MV-4-11 (cell line): ENCODE measurements at regions not wholly inside any gene's neighbourhood (a gene's known extent, or its start where the extent isn't known, plus 50 kb on each side); places are given as distances from the start of the nearest gene placed in this dataset.
A peak's percentile ranks its signal among the peaks of the same experiment; 100 is the strongest.

Experiments
- DNase-seq: peaks from one replicate; lab custom pipeline; 2025; lab: John Stamatoyannopoulos, UW

- no peak for DNase-seq
These were observed 188.1 kb upstream of the PCDH17 start for GRCh38 chr13:57443494-57443893.

DNA sequence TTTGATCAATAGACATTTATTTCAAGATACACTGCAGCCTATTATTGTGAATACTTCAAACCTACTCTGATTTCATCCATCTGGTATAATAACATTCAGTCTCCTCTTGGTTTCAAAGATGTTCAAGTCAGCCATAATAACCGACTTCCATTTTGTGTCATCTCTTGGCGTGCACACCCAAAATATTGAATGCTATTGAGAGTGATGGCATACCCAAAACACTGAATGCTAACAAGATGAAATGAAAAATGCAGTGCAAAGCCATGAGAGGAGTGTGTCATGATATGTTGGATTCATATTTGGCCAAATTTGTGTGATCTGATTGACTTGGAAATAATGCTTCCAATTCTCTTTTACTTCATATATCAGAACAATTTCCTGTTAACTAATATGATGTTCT, 181.2 kb upstream of the PCDH17 start:
- no peak for DNase-seq

DNA sequence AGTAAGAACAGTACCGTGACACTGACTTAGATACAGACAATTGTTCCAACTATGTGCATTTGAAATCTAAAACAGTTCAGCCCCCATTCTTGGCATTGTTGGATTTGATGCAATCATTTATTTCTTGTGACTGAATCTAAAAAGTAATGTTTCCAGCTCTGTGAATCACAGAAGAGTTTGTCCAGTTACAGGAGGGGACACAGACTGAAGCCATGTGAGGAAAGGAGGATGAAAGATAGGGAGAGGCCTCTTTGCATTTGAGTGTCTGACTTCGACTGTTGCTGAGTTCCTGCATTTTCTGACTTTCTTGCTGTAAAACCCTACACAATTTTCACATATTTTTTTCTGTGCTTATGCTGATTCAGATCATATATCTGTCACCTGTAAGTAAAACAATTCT, 179.3 kb upstream of the PCDH17 start:
- DNase-seq, result no peak

DNA sequence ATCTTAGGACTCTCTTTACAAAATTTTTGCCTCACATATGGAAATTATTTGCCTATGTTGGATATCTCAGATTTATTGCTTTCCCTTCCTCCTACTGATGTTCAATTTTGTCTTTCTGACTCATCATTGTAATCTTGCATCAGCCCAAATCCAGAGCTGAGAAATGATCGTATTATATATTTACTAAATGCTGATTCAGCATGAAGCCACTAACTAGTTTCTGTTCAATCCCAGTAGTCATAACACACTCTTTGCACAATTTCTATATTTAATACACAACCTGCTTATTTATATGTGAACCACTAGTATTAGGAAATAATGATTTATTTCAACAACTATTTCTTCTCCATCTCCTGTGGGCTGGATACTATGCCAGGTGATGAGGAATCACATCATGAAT, 161.1 kb upstream of the PCDH17 start:
- DNase-seq, result no peak

GRCh38 chr13:57491318-57491717, 140.2 kb upstream of the PCDH17 start:
- DNase-seq, result no peak

DNA sequence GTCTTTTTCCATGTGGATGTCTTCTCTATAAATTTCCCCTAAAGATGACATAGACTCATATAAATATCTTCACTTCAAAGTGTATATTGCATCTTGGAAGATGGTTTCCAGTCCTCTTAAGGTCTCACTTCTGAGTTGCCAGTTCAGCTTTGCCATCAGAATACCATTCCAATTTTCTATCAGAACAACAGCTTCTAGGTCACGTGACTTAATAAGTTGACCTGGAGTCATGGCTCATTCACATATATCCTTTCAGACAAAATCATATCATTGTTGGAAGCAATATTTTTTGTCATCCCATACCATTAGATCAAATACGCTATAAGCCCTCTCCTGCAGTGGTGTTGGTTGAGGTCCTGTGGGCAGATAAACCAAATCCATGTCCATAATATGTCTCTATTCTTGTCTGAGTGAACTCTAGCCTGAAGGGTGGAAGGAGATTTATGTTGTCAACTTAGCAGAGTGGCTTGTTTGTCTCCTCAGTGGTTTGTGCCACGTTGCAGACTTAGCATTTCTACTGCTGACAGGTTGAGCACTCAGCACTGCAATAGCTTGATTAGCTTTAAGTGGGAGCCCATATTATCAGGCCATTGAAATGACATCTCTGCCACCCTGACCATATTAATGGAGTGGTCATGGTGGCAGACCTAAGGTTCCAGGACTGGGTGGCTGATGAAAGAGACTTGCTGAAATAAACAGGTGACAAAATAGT, 123.6 kb upstream of the PCDH17 start:
- DNase-seq, result no peak

- no peak for DNase-seq
These were observed 119.9 kb upstream of the PCDH17 start for GRCh38 chr13:57511603-57512002.

DNA sequence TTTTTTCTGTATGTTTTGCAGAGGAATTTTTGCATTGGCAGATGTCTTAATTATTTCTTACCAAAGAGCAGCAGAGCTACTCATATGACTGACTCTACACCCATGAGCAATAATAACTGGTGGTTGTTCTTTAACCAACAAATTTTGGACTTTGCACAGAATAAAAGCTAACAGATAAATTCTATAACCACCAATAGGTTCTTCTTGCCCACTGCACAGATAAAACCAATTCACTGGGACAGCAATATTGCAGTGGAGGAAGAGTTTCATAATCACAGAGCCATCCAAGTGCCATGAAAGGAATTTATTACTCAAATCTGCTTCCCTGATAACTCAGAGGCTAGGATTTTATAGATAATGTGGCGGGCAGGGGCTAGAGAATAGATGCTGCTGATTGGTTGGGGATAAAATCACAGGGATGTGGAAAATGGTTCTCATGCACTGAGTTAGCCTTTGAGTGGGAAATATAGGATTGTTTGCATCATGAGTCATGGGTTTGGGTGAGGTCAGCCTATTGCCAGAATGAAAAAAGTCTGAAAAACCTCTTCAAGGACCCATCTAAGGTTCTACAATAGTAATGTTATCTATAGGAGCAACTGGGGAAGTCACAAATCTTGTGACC, 104.3 kb upstream of the PCDH17 start:
- DNase-seq, result no peak

DNA sequence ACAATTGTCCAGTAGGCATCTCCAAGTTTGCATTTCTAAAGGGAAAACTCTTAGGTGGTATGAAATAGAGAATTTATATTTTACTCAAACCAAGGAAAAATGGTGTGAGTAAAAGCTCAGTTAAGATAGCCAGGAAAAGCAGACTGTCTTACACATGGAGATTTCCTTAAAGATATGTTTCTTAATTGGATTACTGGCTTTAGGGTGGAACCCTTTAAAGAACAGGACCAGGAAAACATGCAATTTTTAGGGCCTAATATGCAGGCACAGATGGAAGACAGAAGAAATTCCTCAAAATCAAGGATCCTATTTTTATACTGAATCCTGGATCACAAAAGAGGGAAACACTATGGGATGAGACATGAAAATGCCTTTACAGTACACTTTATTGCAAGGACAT, 100.3 kb upstream of the PCDH17 start:
- no peak for DNase-seq

- DNase-seq, result no peak
These were observed 84.6 kb upstream of the PCDH17 start for GRCh38 chr13:57546942-57547341.

DNA sequence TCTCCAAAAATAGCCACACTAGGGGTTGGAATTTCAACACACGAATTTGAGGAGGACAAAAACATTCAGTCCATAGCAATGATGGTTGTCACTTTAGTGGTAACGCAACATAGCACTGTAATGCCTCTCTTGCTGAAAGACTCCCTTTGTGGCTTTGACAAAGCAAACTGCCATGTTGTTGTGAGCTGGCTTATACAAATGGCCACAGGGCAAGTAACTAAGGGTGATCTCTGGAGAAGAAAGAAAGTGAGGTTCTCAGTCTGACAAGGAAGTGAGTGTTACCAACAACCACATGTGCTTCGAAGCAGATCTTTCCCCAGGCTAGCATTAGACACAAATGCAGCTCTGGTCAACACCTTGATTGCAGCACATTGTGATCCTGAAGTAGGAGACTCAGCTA, 79.1 kb upstream of the PCDH17 start:
- peak; percentile 23 for DNase-seq

DNA sequence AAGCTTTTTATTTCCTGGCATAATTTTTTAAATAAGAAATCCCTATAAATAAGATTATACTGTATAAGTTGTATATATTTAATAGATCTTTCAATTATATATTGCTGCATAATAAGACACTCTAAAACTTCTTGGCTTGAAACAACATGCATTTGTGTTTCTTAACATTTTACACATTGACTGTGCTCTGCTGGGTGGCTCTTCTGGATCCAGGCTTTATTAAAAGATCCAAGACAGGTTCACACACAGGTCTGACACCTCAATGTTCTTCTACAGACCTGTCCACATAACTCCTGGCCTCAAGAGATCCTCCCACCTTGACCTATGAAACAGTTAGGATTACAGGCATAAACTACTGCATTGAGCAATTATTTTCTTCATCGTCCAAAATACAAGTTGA, 77.6 kb upstream of the PCDH17 start:
- DNase-seq, result no peak

- peak; percentile 3 for DNase-seq
These were observed 73.5 kb upstream of the PCDH17 start for GRCh38 chr13:57558051-57558467.

DNA sequence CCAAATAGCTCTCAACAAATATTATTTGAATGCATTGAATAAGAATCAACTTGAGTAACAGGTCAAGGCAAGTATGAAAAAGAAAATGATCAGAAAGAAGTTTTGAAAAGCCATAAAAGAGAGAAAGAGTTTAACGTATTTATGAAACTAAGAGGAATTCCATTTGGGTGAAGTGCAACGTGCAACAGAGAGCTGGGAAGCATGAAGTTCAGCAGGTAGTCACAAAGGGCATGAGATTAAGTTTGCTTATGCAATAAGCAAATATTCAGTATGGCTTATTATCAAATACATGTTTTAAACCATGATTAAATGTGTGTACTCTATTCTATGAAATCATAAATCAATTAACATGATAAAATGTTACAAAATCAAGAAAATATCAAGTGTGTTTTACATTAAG, 62.7 kb upstream of the PCDH17 start:
- DNase-seq, result no peak

DNA sequence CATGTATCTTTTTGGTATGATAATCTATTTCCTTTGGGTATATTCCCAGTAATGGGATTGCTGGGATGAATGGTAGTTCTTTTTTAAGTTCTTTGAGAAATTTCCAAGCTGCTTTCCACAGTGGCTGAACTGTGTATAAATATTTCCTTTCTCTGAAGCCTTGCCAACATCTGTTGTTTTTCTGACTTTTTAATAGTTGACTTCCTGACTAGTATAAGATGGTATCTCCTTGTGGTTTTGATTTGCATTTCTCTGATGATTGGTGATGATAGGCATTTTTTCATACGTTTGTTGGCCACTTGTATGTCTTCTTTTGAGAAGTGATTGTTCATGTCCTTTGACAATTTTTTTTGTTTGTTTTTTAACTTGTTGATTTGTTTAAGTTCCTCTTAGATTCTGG, 61.6 kb upstream of the PCDH17 start:
- DNase-seq, result no peak
